Activated effector memory CD4-positive, alpha-beta T cell treated with Interleukin-2 at 50 U/mL for 16 hours (primary cell): ENCODE measurements at regions not wholly inside any gene's neighbourhood (a gene's known extent, or its start where the extent isn't known, plus 50 kb on each side); places are given as distances from the start of the nearest gene placed in this dataset.
A peak's percentile ranks its signal among the peaks of the same experiment; 100 is the strongest.
"Not testable (repeated sequence)": the region's sequence is repeated elsewhere in the genome, so short reads cannot be mapped to it uniquely, and the experiment has no call there.

Experiments used
- DNase-seq: peaks from one replicate; pipeline ENCODE4 v3.0.0-alpha.2; 2020

- no peak for DNase-seq
Measured at GRCh38 chr6:144546807-144547206, 261.7 kb downstream of the UTRN start.

- DNase-seq = no peak
Measured at GRCh38 chr6:144547409-144547808, 262.3 kb downstream of the UTRN start.

GRCh38 chr6:144548536-144548935 is 263.4 kb downstream of the UTRN start:
- DNase-seq = no peak

- no peak for DNase-seq
Measured at GRCh38 chr6:144549837-144550747, 265.0 kb downstream of the UTRN start.

- DNase-seq = no peak
Measured at GRCh38 chr6:144551339-144551738, 266.2 kb downstream of the UTRN start.

- no peak for DNase-seq
Measured at GRCh38 chr6:144555066-144555465, 269.9 kb downstream of the UTRN start.

- DNase-seq = no peak
Measured at GRCh38 chr6:144559865-144560593, 274.9 kb downstream of the UTRN start.

GRCh38 chr6:144561455-144562043 is 276.4 kb downstream of the UTRN start:
- DNase-seq = no peak

- DNase-seq = no peak
Measured at GRCh38 chr6:144564202-144564601, 279.1 kb downstream of the UTRN start.

- no peak for DNase-seq
Measured at GRCh38 chr6:144566868-144567615, 281.9 kb downstream of the UTRN start.

- no peak for DNase-seq
Measured at GRCh38 chr6:144568241-144568640, 283.1 kb downstream of the UTRN start.

- DNase-seq = not testable (repeated sequence)
Measured at GRCh38 chr6:144572541-144572940, 287.4 kb downstream of the UTRN start.

GRCh38 chr6:144574796-144575195 is 289.7 kb downstream of the UTRN start:
- no peak for DNase-seq

- no peak for DNase-seq
Measured at GRCh38 chr6:144575327-144575726, 290.2 kb downstream of the UTRN start.

GRCh38 chr6:144576871-144577270 is 291.7 kb downstream of the UTRN start:
- DNase-seq = no peak

GRCh38 chr6:144578385-144579350 is 293.5 kb downstream of the UTRN start:
- no peak for DNase-seq

GRCh38 chr6:144580039-144580438 is 294.9 kb downstream of the UTRN start:
- DNase-seq = no peak

GRCh38 chr6:144580771-144581170 is 295.6 kb downstream of the UTRN start:
- DNase-seq = no peak

GRCh38 chr6:144581812-144582537 is 296.8 kb downstream of the UTRN start:
- no peak for DNase-seq

- DNase-seq = peak; percentile 27
Measured at GRCh38 chr6:144582939-144583613, 297.9 kb downstream of the UTRN start.

GRCh38 chr6:144583614-144583954 is 298.4 kb downstream of the UTRN start:
- no peak for DNase-seq
